VCaP (cell line): ENCODE measurements at regions not wholly inside any gene's neighbourhood (a gene's known extent, or its start where the extent isn't known, plus 50 kb on each side); places are given as distances from the start of the nearest gene placed in this dataset.

Experiments
- H3K27ac ChIP-seq: fragments of 450-650 bp; 2 replicates; pipeline ENCODE4 v1.5.1; 2017
- CTCF ChIP-seq: fragments of 450-650 bp; conservative IDR thresholded peaks from 2 replicates; pipeline ENCODE4 v1.5.1; 2017; ENCODE audit warnings: mild to moderate bottlenecking, moderate library complexity

DNA sequence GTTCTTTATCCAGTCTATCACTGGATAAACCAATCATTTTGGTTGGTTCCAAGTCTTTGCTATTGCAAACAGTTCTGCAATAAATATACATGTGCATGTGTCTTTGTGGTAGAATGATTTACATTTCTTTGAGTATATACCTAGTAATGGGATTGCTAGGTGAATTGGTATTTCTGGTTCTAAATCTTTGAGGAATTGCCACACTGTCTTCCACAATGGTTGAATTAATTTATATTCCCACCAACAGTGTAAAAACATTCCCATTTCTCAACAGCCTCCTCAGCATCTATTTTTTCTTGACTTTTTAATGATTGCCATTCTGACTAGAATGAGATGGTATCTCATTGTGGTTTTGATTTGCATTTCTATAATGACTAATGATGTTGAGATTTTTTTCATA is 791.7 kb upstream of the AGA start:
- TF ChIP-seq CTCF, result no peak
- H3K27ac ChIP-seq, result no peak overlapping the region

GRCh38 chr4:178240891-178241290 is 798.7 kb upstream of the AGA start:
- TF ChIP-seq CTCF, result no peak
- no peak overlapping the region for H3K27ac ChIP-seq

- no peak overlapping the region for H3K27ac ChIP-seq
- TF ChIP-seq CTCF, result no peak
These were observed 799.4 kb upstream of the AGA start for GRCh38 chr4:178241601-178242118.

GRCh38 chr4:178242655-178243054 is 800.4 kb upstream of the AGA start:
- H3K27ac ChIP-seq, result no peak overlapping the region
- no peak for TF ChIP-seq CTCF

DNA sequence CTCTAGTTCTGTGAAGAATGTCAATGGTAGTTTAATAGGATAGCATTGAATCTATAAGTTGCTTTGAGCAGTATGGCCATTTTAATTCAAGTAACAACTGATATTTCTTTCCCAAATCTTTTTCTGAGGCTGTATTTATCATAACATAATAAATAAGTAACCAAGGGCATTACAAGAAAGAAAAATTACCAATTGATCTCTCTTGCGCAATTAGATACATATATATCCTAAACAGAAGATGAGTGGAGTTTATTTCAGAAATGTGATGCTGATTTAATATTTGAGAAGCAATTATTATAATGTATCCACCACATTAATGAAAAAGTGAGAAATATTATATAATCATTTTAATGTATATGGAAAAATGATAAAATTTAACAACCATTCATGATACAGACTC is 802.5 kb upstream of the AGA start:
- no peak overlapping the region for H3K27ac ChIP-seq
- no peak for TF ChIP-seq CTCF

GRCh38 chr4:178255172-178255571 is 812.9 kb upstream of the AGA start:
- H3K27ac ChIP-seq, result no peak overlapping the region
- no peak for TF ChIP-seq CTCF

DNA sequence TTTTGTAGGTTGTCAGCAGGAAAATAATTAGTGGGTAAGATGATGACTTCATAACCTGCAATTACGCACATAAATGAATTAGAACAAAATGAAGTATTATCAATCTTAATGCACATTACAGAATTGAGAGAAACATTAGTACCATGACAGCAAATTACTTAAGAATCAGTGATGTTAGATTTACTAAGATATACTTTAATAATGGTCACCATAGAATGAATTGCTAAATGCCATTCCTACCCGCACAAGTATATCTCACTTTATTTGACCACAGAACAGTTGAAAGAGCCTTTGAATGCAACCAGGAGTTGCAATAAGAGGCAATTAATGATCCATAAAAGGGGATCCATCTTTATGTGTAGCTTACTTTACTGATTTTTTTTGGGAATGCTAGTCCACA is 816.4 kb upstream of the AGA start:
- TF ChIP-seq CTCF, result no peak
- H3K27ac ChIP-seq, result no peak overlapping the region

DNA sequence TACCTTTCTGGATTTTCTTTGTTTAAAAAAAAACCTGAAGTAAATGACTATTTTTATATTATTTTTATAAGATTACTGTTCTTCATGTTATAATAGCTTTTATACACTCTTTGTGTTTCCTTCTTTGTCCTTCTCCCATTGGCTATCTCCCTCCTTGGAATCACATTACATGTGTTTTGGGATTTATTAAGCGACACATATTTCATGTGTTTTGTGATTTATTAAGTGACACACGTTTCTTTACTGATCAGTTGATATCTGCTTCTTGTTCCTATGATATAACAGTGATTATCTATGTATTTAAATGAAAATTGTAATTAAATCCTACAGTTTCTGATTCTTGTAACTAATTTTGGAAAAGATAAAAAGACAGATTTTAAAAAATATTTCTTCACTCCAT is 817.3 kb upstream of the AGA start:
- no peak for TF ChIP-seq CTCF
- H3K27ac ChIP-seq, result no peak overlapping the region
